Adrenal gland (tissue), 5 donors: ENCODE measurements at regions not wholly inside any gene's neighbourhood (a gene's known extent, or its start where the extent isn't known, plus 50 kb on each side); places are given as distances from the start of the nearest gene placed in this dataset.

Experiments used
- POLR2A ChIP-seq, 2 donors: fragments of 450-650 bp; IDR thresholded peaks; one replicate each; pipeline ENCODE4 v1.6.1; 2017; ENCODE audit warnings: antibody characterized with exemption in 2 of 2, mild to moderate bottlenecking in 2 of 2, moderate library complexity in 1 of 2
- TF ChIP-seq, protein P1 (sequence below), 6 experiments: fragments of 450-650 bp in 4 of 6; fragments of 200-600 bp in 2 of 6; sonication (generic) in 1 of 6; IDR thresholded peaks; 1 replicate in 5 of 6; 2 replicates in 1 of 6; pipeline versions ENCODE4 v1.5.1 to v1.8.0; 2016 to 2021; ENCODE audit warnings: antibody characterized with exemption in 6 of 6, mild to moderate bottlenecking in 2 of 6, moderate library complexity in 1 of 6
- donor health status: DM: no; HTN: no; CAD: no.

DNA sequence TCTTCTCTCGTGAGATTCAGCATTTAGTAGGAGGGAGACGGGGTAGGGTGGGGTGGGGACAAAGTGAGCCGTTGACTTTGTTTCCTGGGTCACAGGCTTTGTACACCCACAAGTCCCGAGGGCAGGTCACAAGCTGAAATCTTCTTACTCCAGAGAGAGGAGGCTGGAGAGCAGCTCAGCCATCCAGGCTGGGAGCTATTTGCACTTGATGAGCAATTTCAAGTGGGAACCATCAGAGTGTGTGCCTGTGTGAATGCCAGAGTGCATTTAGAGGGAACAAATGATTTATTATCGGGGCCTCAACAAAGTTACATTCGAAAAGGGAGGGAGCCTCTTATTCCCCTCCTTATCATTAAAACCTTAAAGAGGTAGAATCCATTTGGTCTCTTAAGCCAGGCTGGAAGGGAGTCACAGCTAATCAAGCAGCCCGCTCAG is 155.7 kb upstream of the JARID2 start:
- no peak for TF ChIP-seq POLR2A (IDR thresholded peaks at IDR 0.05)
- TF ChIP-seq, protein P1, sequence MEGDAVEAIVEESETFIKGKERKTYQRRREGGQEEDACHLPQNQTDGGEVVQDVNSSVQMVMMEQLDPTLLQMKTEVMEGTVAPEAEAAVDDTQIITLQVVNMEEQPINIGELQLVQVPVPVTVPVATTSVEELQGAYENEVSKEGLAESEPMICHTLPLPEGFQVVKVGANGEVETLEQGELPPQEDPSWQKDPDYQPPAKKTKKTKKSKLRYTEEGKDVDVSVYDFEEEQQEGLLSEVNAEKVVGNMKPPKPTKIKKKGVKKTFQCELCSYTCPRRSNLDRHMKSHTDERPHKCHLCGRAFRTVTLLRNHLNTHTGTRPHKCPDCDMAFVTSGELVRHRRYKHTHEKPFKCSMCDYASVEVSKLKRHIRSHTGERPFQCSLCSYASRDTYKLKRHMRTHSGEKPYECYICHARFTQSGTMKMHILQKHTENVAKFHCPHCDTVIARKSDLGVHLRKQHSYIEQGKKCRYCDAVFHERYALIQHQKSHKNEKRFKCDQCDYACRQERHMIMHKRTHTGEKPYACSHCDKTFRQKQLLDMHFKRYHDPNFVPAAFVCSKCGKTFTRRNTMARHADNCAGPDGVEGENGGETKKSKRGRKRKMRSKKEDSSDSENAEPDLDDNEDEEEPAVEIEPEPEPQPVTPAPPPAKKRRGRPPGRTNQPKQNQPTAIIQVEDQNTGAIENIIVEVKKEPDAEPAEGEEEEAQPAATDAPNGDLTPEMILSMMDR (IDR thresholded peaks at IDR 0.05) = no peak
